ENCODE measurements at regions not wholly inside any gene's neighbourhood (a gene's known extent, or its start where the extent isn't known, plus 50 kb on each side); places are given as distances from the start of the nearest gene placed in this dataset.

- TF ChIP-seq CTCF (IDR thresholded peaks at IDR 0.05; ENCODE audit: extremely low read depth in 1 of 2, insufficient read depth in 1 of 2, low read depth in 1 of 2, low read length in 2 of 2), result no peak
- no peak for TF ChIP-seq POLR2A (IDR thresholded peaks at IDR 0.05; ENCODE audit: low read depth, low read length)
- no peak for TF ChIP-seq MYC (IDR thresholded peaks at IDR 0.05; ENCODE audit: low read depth, low read length)
- TF ChIP-seq FOS (IDR thresholded peaks at IDR 0.05; ENCODE audit: borderline replicate concordance, insufficient read depth, low read length), result no peak
- no peak for TF ChIP-seq MAX (IDR thresholded peaks at IDR 0.05; ENCODE audit: insufficient read depth, insufficient read length)
- TF ChIP-seq POLR2AphosphoS5 (IDR thresholded peaks at IDR 0.05; ENCODE audit: insufficient read depth, low read depth, low read length), result no peak
- no peak for TF ChIP-seq EZH2 (IDR thresholded peaks at IDR 0.05; ENCODE audit: borderline replicate concordance, low read depth, low read length, severe bottlenecking)
- TF ChIP-seq JUN (IDR thresholded peaks at IDR 0.05; ENCODE audit: borderline replicate concordance, insufficient read depth, insufficient read length, low read depth), result no peak
- no peak for TF ChIP-seq GATA2 (IDR thresholded peaks at IDR 0.05; ENCODE audit: insufficient read depth, insufficient read length, low read depth, low read length)
- Histone ChIP-seq H2AFZ (ENCODE audit: low read depth, low read length) (no peak overlapping the region), H3K4me1 (ENCODE audit: control insufficient read depth, extremely low read depth, insufficient read depth, low read length) (no peaks in the 10 kb centered on the region), H4K20me1 (replicated peaks; ENCODE audit: control insufficient read depth, extremely low read depth, insufficient read depth, low read length) (no peaks in the 10 kb centered on the region), H3K27me3 (ENCODE audit: control insufficient read depth in 2 of 2, insufficient read depth in 2 of 2, low read length in 2 of 2) (no peaks in the 10 kb centered on the region), H3K79me2 (ENCODE audit: control insufficient read depth, insufficient read depth, low read length) (no peaks in the 10 kb centered on the region), H3K4me3 (replicated peaks in 1 of 3; ENCODE audit: insufficient read depth in 1 of 3, low read depth in 1 of 3, low read length in 3 of 3) (no peak overlapping the region), H3K9me1 (replicated peaks; ENCODE audit: control insufficient read depth, extremely low read depth, insufficient read depth, low read length) (no peaks in the 10 kb centered on the region), H3K27ac (ENCODE audit: insufficient read depth, low read depth, low read length) (no peak overlapping the region), H3K9ac (replicated peaks; ENCODE audit: extremely low read depth, insufficient read depth, low read length) (no peak overlapping the region), H3K4me2 (ENCODE audit: insufficient read depth, low read length) (no peak overlapping the region), H3K36me3 (ENCODE audit: control insufficient read depth in 2 of 2, extremely low read depth in 1 of 2, insufficient read depth in 2 of 2, low read length in 2 of 2) (no peaks in the 10 kb centered on the region), H3K9me3 (replicated peaks; ENCODE audit: control insufficient read depth, insufficient read depth, low read length) (peaks cover under 1% of the 10 kb centered on the region)
- CTCF ChIA-PET, result no interaction called here
- DNase-seq (ENCODE audit: low read depth, low spot score), result no peak
- intact Hi-C loops (cut with micrococcal nuclease), result no loop called here
- POLR2A ChIA-PET, result no interaction called here
- no TSS peak for BruUV-seq (replicated peaks)
- dilution Hi-C loops (cut with MboI; ENCODE audit: extremely low pct_ligation_motif_present, low sequenced_read_pairs), result no loop called here
- no peak for FAIRE-seq
Observed at GRCh38 chr12:34287986-34288962, 266.0 kb downstream of the ALG10 start.
